ENCODE measurements at regions not wholly inside any gene's neighbourhood (a gene's known extent, or its start where the extent isn't known, plus 50 kb on each side); places are given as distances from the start of the nearest gene placed in this dataset.
"Not testable (repeated sequence)": the region's sequence is repeated elsewhere in the genome, so short reads cannot be mapped to it uniquely, and the experiment has no call there.

DNA sequence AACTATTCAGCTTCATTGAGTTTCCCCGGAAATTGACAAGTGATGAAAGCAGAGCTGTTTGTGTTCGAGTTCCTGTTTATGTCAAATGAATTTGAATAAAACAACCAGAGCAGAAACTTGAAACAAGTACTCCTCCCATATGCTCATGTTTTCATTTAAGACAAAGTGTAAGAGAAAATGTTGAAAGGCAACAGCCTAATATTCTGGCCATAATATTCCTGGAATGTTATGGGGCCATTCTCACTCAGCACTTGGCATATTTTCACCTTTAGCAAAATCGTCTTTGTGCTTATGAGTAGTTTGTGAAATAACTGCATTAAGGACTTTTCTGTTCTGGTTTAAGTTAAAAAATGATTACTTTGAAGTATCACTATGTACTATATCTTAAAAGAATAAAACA, 276.0 kb upstream of the FAT1 start:
- no peak for DNase-seq

DNA sequence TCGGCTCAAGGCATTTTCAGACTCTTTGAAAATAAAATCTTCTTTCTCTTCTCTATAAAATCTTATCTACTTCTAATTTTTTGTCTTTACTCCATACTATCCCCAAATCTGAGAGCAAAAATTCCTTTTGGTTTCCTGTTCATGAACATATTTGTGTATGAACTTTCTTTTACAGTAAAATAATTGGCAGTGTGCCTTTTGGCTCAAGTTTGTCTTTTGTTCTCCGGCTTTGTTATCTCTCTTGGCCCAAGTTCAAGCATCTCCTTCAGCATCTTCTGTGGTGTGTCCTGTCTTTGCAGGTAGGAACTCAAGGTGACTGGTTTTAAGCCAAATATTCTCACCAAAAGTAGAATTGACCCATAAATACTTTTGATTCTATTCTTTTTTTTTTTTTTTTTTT, 276.6 kb upstream of the FAT1 start:
- DNase-seq = no peak

DNA sequence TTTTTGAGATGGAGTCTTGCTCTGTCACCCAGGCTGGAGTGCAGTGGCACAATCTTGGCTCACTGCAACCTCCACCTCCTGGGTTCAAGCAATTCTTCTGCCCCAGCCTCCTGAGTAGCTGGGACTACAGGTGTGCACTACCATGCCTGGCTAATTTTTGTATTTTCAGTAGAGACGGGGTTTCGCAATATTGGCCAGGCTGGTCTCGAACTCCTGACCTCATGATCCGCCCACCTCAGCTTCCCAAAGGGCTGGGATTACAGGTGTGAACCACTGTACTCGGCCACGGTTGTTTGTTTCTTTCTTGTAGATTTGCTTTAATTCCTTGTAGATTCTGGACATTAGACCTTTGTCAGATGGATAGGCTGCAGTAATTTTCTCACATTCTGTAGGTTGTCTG, 278.5 kb upstream of the FAT1 start:
- not testable (repeated sequence) for DNase-seq

GRCh38 chr4:187004628-187005027, 281.0 kb upstream of the FAT1 start:
- DNase-seq = no peak

DNA sequence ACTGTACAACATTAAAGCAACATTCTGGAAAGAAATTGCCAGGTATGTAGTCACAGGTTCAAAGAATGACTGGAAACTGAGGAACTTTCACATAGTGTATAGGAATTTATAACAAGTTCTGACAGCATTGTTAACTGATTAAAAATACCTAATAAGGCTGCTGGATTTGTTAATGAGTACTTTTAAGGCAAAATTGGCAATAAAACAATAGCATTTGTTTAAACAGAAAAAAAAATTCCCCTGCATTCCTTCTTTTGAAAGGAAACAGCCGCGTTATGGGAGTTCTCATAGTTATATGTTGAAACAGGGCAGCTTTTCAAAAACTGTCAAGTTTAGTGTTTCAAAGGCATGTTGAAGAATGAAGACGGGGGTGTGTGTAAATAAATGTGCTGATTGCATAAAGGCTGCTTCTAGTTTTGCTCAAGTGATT, 282.5 kb upstream of the FAT1 start:
- DNase-seq = no peak

GRCh38 chr4:187010052-187010451, 286.4 kb upstream of the FAT1 start:
- no peak for DNase-seq

DNA sequence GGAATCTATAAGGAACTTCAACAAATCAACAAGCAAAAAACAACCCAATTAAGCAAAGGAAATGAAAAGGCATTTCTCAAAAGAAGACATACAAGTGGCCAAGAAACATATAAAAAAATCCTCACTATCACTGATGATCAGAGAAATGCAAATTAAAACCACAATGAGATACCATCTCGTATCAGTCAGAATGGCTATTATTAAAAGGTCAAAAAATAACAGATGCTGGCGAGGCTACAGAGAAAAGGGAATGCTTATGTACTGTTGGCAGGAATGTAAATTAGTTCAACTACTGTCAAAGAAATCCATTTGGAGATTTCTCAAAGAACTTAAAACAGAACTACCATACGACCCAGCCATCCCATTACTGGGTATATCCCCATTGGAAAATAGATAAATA, 292.4 kb upstream of the FAT1 start:
- no peak for DNase-seq

DNA sequence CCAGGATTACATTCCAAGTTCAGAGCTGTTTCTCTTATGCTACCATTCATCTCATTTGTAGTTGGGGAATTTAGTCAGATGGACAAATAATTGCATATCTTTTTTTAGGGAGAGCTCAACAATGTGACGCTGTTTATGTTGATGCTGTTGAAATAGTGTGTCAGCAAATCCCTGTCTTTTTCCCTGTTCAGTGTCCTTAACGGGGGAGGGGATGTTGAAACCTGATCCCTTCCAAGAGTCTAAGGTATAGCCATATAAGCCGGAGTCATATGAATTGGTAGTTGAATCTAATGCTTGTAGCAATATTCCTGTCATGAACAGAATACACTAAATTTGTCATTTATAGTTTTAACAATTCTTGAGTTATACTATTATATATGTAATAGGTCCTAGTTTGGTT, 293.5 kb upstream of the FAT1 start:
- DNase-seq = no peak

DNA sequence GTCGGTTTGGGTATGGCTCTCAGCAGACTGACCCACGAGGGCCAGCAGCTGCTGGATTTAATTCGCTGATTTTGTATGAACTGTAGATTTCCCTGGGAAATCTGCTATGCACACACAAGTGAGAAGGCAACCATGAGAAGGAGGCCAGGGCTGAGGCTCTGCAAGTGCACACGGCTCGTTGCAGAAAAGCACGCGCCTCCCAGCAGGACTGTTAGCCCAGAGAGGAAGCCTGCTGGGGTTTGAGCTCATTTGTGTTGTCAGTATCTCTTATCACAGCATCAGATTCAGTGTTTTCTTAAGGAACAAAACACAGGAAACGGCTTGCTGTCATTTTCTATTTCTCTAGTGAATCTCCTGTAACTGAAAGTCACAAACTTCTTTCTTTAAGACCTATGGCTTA, 296.2 kb upstream of the FAT1 start:
- no peak for DNase-seq

DNA sequence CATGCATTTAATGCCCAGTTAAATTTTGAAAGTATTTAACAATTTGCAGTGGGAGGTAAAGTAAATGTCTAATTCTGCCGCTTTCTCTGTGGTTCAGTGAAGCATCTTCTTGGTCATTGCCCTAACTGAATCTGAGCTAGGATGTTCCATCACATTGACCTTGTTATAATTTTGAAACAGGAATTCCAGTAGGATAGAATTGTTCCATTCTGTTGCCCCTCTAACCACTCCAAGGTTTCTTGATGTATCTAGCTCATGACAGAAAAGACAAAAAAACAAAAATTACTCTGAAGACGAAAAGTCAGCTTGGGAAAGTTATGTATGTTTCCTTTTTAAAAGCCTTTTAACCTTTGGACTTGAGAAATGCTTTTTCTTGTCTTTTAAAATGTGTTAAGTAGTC, 297.0 kb upstream of the FAT1 start:
- DNase-seq = no peak

- no peak for DNase-seq
These were observed 298.0 kb upstream of the FAT1 start for GRCh38 chr4:187021436-187022205.

- no peak for DNase-seq
These were observed 303.6 kb upstream of the FAT1 start for GRCh38 chr4:187027272-187027671.

DNA sequence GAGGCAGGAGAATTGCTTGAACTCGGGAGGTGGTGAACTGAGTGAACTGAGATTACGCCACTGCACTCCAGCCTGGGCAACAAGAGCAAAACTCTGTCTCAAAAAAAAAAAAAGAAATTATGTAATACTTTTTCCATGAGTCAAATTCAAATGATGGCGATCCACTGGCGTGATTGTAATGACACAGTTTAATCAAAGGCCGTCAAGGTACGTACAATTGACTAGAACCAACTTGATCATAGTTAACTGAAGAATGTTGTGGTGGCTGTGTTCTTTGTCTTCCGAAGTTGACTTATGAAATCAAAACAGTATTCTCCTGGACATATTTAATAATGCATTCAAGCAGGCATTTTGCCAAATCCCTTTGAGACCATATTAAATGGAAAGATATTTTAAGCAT, 318.6 kb upstream of the FAT1 start:
- DNase-seq = no peak

DNA sequence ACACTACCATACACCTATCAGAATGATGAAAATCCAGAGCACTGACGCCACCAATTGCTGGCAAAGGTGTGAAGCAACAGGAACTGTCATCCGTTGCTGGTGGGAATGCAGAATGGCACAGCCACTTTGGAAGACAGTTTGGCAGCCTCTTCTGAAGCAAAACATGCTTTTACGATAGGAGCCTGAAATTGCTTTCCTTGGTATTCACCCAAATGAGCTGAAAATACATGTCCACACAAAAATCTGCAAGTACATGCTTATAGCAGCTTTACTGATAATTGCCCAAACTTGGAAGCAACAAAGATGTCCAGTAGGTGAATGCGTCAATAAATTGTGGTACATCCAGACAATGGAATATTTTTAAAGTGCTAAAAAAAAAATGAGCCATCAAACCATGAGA, 322.8 kb upstream of the FAT1 start:
- no peak for DNase-seq

DNA sequence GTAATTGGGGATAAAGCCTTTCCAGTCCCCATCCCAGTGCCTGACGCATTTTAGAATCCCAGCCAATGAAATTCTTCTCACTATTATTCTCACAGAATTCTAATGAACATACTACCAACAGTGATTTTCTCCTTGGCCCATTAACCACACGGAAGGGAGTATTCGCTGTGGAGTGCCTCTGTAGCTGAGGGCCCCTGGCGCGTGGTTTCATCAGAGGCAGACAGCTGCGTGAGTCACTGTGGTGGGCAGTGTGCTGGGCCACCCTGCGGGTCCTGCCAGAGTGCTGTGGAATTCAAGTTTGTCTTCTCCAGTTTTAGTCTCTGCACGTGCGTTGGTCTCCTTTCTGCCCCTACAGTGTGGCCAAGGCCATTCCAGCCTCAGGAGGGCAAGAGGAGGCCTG, 335.4 kb upstream of the FAT1 start:
- DNase-seq = no peak

DNA sequence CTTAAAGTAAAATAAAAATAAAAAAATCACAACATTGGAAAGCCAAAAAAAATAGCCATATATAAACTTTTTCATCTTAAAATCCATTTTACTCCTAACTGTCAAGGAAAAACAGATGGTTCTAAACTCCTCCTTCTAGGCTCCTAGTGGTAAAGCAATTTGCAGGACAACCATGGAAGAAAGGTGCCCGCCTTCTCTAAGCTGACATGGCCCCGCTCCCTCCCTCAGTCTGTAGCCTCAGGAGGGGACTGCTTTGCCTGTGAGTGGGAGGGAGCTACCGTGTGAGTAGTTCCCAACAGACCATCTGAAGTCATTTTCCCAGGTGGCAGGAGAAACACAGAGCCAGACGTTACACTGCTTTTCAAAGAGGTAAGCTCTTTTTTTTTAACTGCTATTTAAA, 336.2 kb upstream of the FAT1 start:
- no peak for DNase-seq

DNA sequence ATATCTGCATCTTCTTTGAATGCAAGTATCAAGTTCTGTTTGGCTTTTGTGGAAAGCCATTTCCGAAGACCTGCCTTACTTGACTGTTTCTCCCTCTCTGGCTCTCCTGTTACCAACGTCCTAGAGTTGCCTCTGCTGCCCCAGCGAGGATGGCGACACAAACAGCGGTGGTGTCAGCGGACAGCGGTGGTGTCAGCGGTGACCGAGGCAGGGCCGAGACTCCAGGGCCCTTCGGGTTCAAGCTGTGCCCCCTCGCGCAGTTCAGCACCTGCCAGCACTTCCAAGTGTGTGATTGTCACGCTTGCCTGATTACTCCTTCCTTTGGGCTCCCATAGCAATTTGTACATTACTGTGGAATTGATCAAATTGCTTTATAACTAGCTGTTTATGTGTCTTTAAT, 336.9 kb upstream of the FAT1 start:
- no peak for DNase-seq

GRCh38 chr4:187063251-187063650, 339.6 kb upstream of the FAT1 start:
- DNase-seq = no peak

- no peak for DNase-seq
These were observed 340.4 kb upstream of the FAT1 start for GRCh38 chr4:187064033-187064432.

DNA sequence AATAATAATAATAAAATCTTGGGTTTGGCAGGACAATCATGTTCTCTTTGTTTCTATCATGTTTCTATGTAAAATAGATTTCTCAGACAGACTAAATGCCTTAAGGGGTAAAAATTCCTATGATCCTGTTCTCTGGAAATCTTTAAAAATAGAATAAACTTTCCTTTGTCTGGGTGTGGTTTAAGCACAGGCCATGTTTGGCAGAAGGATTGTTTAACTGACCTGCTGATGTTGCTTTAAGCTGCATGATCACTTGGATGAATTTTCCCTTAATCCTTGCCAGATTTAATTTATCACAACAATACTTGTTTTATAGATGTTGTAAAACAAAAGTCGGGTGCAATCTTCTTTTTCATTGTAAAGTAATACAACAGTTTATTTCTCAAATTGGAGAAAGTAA, 341.7 kb upstream of the FAT1 start:
- DNase-seq = no peak

DNA sequence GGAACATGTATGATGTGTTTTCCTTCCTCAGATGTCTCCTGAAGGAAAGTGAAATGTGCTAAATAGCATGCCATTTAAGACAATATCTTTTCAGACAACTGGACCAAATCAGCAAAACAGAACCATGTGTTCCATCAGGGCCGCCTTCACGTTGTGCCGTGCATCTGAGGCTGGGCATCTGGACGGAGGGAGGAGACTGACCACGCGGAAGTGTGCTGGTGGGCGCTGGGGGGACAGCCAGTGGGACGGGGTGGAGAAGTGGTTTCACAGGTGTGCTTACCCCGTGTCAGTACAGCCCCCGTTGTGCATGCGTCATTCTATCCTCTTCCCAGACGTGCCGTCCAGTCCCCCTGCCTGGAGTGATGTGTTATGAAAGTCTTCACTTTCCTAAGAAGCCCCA, 342.1 kb upstream of the FAT1 start:
- DNase-seq = no peak

DNA sequence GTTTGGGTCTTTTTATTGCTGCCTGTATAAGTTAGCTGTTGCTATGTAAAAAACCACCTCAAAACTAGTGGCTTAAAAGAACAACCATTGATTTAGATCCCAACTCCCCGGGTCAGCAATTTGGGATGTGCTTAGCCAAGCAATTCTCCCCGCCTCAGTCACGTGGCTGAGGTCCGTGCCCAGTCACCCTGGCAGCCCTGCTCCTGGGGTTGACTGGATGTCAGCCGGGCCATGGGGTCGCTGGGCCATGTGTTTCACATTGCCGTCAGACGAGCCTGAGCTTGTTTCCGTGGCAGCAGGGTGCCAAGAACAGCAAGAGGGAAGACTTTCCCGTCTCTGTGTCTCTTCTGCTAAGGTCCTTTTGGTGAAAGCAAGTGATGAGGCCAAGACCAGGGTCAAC, 345.7 kb upstream of the FAT1 start:
- no peak for DNase-seq

DNA sequence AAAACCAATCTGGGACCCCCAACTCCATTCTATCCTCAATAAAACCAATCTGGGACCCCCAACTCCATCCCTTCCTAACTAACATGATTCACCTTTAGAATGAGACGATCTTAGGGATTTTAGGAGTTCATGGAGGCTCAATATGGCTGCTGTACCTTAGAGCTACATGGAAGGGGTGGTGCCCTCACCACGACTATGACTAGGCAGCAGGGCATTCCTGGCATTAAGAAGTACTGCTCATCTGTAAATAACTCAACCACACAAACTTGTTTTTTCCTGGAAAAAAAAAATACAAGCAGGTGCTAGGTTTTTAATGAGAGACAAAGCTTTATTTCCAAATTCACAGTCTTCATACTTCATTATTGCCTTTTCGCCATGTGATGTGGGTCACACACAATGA, 346.5 kb upstream of the FAT1 start:
- no peak for DNase-seq

GRCh38 chr4:187070740-187071139, 347.1 kb upstream of the FAT1 start:
- no peak for DNase-seq

DNA sequence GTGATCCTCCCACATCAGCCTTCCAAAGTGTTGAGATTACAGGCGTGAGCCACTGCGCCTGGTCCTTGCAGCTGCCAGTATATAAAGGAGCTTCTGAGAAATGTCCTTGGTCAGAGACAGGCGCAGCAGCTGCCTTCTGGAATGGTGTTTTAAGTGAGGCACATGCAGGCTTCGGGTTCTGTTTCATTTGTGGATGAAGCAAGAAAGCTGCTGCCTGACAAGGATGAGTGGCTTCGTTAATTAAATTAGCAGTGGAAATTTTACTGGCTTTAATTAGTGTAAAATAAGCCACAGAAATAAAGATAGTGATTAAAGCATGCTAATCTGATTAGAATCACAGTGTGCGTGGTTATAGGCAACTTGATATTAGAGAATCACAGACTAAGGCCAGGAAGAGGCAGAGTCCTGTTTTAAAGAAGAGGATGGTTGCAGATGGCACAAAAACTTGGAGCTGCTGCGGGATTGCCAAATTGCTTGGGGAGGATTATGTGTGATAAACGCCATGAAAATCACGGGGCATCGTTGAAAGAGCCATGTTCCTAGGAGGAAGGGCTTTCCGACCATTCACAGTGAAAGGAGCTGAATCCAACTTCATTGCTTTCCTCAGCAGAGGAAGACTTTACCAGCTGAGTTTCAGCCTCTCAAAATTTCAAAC, 348.4 kb upstream of the FAT1 start:
- no peak for DNase-seq

Data from suppressor macrophage treated with lipopolysaccharide for 1 hour (primary cell).